ENCODE measurements at regions not wholly inside any gene's neighbourhood (a gene's known extent, or its start where the extent isn't known, plus 50 kb on each side); places are given as distances from the start of the nearest gene placed in this dataset.

DNA sequence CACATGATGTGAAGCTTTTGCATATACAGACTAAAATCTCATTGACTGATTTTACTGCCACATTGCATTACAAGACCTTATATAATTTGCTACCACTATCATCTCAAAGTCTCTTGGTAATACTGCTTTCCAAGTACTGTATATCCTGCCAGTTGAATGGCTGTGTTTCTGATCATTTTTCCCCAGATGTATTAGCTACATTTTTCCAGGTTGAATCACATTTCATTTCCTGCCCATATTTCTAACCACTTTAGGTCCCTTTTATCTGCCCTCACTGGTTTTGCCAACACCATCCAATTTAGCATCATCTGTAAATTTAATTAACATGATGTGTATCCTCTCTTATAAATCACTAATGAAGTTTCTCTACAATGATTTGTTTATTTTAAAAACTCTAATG is 365.7 kb upstream of the PMFBP1 start:
- TF ChIP-seq, protein P1, sequence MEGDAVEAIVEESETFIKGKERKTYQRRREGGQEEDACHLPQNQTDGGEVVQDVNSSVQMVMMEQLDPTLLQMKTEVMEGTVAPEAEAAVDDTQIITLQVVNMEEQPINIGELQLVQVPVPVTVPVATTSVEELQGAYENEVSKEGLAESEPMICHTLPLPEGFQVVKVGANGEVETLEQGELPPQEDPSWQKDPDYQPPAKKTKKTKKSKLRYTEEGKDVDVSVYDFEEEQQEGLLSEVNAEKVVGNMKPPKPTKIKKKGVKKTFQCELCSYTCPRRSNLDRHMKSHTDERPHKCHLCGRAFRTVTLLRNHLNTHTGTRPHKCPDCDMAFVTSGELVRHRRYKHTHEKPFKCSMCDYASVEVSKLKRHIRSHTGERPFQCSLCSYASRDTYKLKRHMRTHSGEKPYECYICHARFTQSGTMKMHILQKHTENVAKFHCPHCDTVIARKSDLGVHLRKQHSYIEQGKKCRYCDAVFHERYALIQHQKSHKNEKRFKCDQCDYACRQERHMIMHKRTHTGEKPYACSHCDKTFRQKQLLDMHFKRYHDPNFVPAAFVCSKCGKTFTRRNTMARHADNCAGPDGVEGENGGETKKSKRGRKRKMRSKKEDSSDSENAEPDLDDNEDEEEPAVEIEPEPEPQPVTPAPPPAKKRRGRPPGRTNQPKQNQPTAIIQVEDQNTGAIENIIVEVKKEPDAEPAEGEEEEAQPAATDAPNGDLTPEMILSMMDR (IDR thresholded peaks at IDR 0.05): no peak
- Mint-ChIP-seq H3K27me3 (ENCODE audit: low read depth in 3 of 3) (peaks cover 0 to 1% (median 0%) of the 10 kb centered on the region in 3 donors), H3K9me3 (peaks cover 0 to 4% (median 0%) of the 10 kb centered on the region in 7 donors), H3K4me1 (peaks cover 1% of the 10 kb centered on the region), H3K27ac (no peak overlapping the region), H3K4me3 (no peak overlapping the region), H3K36me3 (peaks cover 2 to 4% of the 10 kb centered on the region in 2 donors)
- H3K4me3 ChIP-seq (replicated peaks in 1 of 3; ENCODE audit: low read depth in 2 of 3, low read length in 3 of 3): no peak overlapping the region
- no peak overlapping the region for H2AFZ ChIP-seq (ENCODE audit: insufficient read depth, low read depth, low read length, poor library complexity, severe bottlenecking)
- no peak overlapping the region for H3K27ac ChIP-seq (ENCODE audit: low read depth in 1 of 2, low read length in 2 of 2)
- H3K9ac ChIP-seq (ENCODE audit: insufficient read depth, low read length, poor library complexity, severe bottlenecking): no peak overlapping the region
- no peaks in the 10 kb centered on the region for H3K4me1 ChIP-seq (ENCODE audit: control insufficient read depth in 1 of 2, insufficient read depth in 2 of 2, low read length in 2 of 2)
- H3K36me3 ChIP-seq (replicated peaks in 1 of 2; ENCODE audit: control insufficient read depth in 1 of 2, insufficient read depth in 2 of 2, low read length in 2 of 2): no peaks in the 10 kb centered on the region
- no peak for DNase-seq
- no peaks in the 10 kb centered on the region for H3K9me3 ChIP-seq (replicated peaks in 1 of 2; ENCODE audit: control insufficient read depth in 1 of 2, insufficient read depth in 1 of 2, low read length in 2 of 2)
- no peak overlapping the region for H3K4me2 ChIP-seq (replicated peaks; ENCODE audit: extremely low read depth, low read length, poor library complexity, severe bottlenecking)
- intact Hi-C loops (cut with micrococcal nuclease): no loop called here
- no peaks in the 10 kb centered on the region for H3K79me2 ChIP-seq (ENCODE audit: insufficient read depth, low read length)
- no peaks in the 10 kb centered on the region for H3K27me3 ChIP-seq (ENCODE audit: control insufficient read depth in 2 of 2, insufficient read depth in 2 of 2, low read length in 2 of 2)
- H4K20me1 ChIP-seq (ENCODE audit: insufficient read depth, low read length): no peaks in the 10 kb centered on the region

DNA sequence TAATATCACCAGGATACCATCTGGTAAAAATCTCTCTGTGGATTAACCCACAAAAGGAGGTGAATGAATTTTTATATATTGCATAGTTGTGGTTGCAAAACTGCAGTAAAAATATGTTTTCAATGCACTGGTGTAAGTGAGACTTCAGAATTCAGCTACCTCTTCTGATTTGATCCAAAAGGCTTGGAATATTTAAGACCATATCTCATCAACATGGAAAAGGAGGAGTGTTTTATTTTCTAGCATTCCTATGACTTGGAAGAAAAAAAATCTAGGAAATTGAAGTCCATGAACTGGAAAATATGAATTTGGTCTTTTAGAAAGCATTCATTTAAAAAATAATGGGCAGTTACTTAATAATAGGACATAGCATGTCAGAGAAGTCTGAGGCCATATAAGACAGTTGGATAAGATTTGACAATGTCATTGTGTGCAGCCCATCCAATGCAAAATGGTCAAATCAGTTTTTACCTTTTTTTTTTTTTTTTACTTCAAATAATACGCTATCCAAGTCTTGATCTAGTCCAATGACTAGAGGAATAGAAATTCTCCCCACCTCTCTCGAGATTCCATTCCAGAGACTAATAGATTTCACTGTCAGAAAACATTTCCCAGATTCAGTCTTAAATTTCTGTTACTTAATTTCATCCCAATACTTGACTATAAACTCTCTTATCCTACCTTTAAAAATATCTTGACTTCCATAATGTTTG is 364.9 kb upstream of the PMFBP1 start:
- no peak overlapping the region for H3K4me2 ChIP-seq (replicated peaks; ENCODE audit: extremely low read depth, low read length, poor library complexity, severe bottlenecking)
- H4K20me1 ChIP-seq (ENCODE audit: insufficient read depth, low read length): no peaks in the 10 kb centered on the region
- H3K9me3 Mint-ChIP-seq: peaks cover 0 to 3% (median 0%) of the 10 kb centered on the region in 7 donors
- intact Hi-C loops (cut with micrococcal nuclease): no loop called here
- DNase-seq: no peak
- no peak overlapping the region for H3K27ac Mint-ChIP-seq
- WGBS (ENCODE audit: insufficient coverage): no CpG with 5 or more reads among the region's 2 CpGs
- H3K9me3 ChIP-seq (replicated peaks in 1 of 2; ENCODE audit: control insufficient read depth in 1 of 2, insufficient read depth in 1 of 2, low read length in 2 of 2): no peaks in the 10 kb centered on the region
- H3K36me3 ChIP-seq (replicated peaks in 1 of 2; ENCODE audit: control insufficient read depth in 1 of 2, insufficient read depth in 2 of 2, low read length in 2 of 2): no peaks in the 10 kb centered on the region
- no peaks in the 10 kb centered on the region for H3K27me3 ChIP-seq (ENCODE audit: control insufficient read depth in 2 of 2, insufficient read depth in 2 of 2, low read length in 2 of 2)
- H3K4me3 Mint-ChIP-seq: no peak overlapping the region
- H3K79me2 ChIP-seq (ENCODE audit: insufficient read depth, low read length): no peaks in the 10 kb centered on the region
- no peak overlapping the region for H3K27ac ChIP-seq (ENCODE audit: low read depth in 1 of 2, low read length in 2 of 2)
- no peak overlapping the region for H2AFZ ChIP-seq (ENCODE audit: insufficient read depth, low read depth, low read length, poor library complexity, severe bottlenecking)
- H3K4me3 ChIP-seq (replicated peaks in 1 of 3; ENCODE audit: low read depth in 2 of 3, low read length in 3 of 3): no peak overlapping the region
- H3K4me1 Mint-ChIP-seq: peaks cover 1% of the 10 kb centered on the region
- peaks cover 2 to 4% of the 10 kb centered on the region in 2 donors for H3K36me3 Mint-ChIP-seq
- no peaks in the 10 kb centered on the region for H3K27me3 Mint-ChIP-seq (ENCODE audit: low read depth in 3 of 3)
- TF ChIP-seq, protein P1 (IDR thresholded peaks at IDR 0.05): no peak
- no peaks in the 10 kb centered on the region for H3K4me1 ChIP-seq (ENCODE audit: control insufficient read depth in 1 of 2, insufficient read depth in 2 of 2, low read length in 2 of 2)
- no peak overlapping the region for H3K9ac ChIP-seq (ENCODE audit: insufficient read depth, low read length, poor library complexity, severe bottlenecking)
